OCI-LY7 (cell line): ENCODE measurements at regions not wholly inside any gene's neighbourhood (a gene's known extent, or its start where the extent isn't known, plus 50 kb on each side); places are given as distances from the start of the nearest gene placed in this dataset.

Source experiments
- BruUV-seq: library from RNA; stranded (reverse); fragments of 400-500 nt; replicated peaks from 2 replicates; lab custom pipeline; 2021; lab: Mats Ljungman, UMichigan
- CTCF ChIA-PET: fragments of 300-600 bp; sonication (Branson Sonifier 250); formaldehyde crosslinking; loops from one replicate; lab custom pipeline; 2022; ENCODE audit warnings: antibody characterized with exemption; ENCODE audit not compliant: unreplicated experiment; lab: Charles Lee
- POLR2A ChIA-PET: fragments of 300-600 bp; sonication (Branson Sonifier 250); formaldehyde crosslinking; loops from one replicate; lab custom pipeline; 2022; ENCODE audit warnings: antibody characterized with exemption; lab: Charles Lee
- DNase-seq: peaks from one replicate; pipeline ENCODE4 v3.0.0-alpha.2; 2015; ENCODE audit warnings: low spot score
- H2AFZ ChIP-seq: fragments of 200-600 bp; sonication (generic), shearing (Covaris generic); 2 replicates; pipeline ENCODE4 v1.6.1; 2014; ENCODE audit warnings: mild to moderate bottlenecking, antibody characterized with exemption, low read length, moderate library complexity
- H3K27ac ChIP-seq: fragments of 200-600 bp; sonication (generic); 2 replicates; pipeline ENCODE4 v1.5.1; 2014; ENCODE audit warnings: mixed run types, low read depth, mild to moderate bottlenecking, moderate library complexity, low read length, inconsistent platforms; ENCODE audit not compliant: poor library complexity, severe bottlenecking
- H3K36me3 ChIP-seq: fragments of 200-600 bp; sonication (generic); 2 replicates; pipeline ENCODE4 v1.6.1; 2014; ENCODE audit warnings: mild to moderate bottlenecking, antibody characterized with exemption, low read length, moderate library complexity, mixed read lengths; ENCODE audit not compliant: insufficient read depth
- H3K4me1 ChIP-seq: fragments of 200-600 bp; sonication (generic); 2 replicates; pipeline ENCODE4 v1.5.1; 2014; ENCODE audit warnings: mild to moderate bottlenecking, low read length; ENCODE audit not compliant: insufficient read depth, poor library complexity, severe bottlenecking
- H3K4me2 ChIP-seq: fragments of 200-600 bp; sonication (generic); 2 replicates; pipeline ENCODE4 v1.6.1; 2014; ENCODE audit warnings: mild to moderate bottlenecking, low read length
- H3K4me3 ChIP-seq: fragments of 200-600 bp; sonication (generic); 2 replicates; pipeline ENCODE4 v1.5.1; 2014; ENCODE audit warnings: mild to moderate bottlenecking, low read depth, low read length; ENCODE audit not compliant: poor library complexity, severe bottlenecking
- H3K79me2 ChIP-seq: fragments of 200-600 bp; sonication (generic); 2 replicates; pipeline ENCODE4 v1.6.1; 2016; ENCODE audit warnings: low read depth, mild to moderate bottlenecking, low read length, moderate library complexity, mixed read lengths; ENCODE audit not compliant: insufficient read depth
- H3K9me2 ChIP-seq: fragments of 200-600 bp; sonication (generic); 2 replicates; pipeline ENCODE4 v1.6.1; 2016; ENCODE audit warnings: mild to moderate bottlenecking, low read length, mixed read lengths; ENCODE audit not compliant: insufficient read depth
- H3K9me3 ChIP-seq: fragments of 200-600 bp; sonication (generic); 2 replicates; pipeline ENCODE4 v1.6.1; 2014; ENCODE audit warnings: mild to moderate bottlenecking, mixed run types, low read length, mixed read lengths
- H4K20me1 ChIP-seq: fragments of 200-600 bp; sonication (generic); 2 replicates; pipeline ENCODE4 v1.6.1; 2014; ENCODE audit warnings: mild to moderate bottlenecking, antibody characterized with exemption, low read length, moderate library complexity, mixed read lengths; ENCODE audit not compliant: insufficient read depth
- CTCF ChIP-seq: fragments of 200-600 bp; sonication (generic); conservative IDR thresholded peaks from 2 replicates; pipeline ENCODE4 v1.5.1; 2014; ENCODE audit warnings: mild to moderate bottlenecking, antibody characterized with exemption, low read length, moderate library complexity, mixed read lengths
- EZH2phosphoT487 ChIP-seq: fragments of 200-600 bp; sonication (generic); IDR thresholded peaks from 2 replicates; pipeline ENCODE4 v1.6.1; 2018; ENCODE audit warnings: low read depth, borderline replicate concordance, mild to moderate bottlenecking, mixed run types, antibody characterized with exemption, low read length, moderate library complexity, mixed read lengths
- intact Hi-C: fragments of 100-400 bp; cut with micrococcal nuclease; formaldehyde crosslinking; loops from one replicate; pipeline ENCODE4 v1.10.0; 2022; ENCODE audit not compliant: unreplicated experiment

- no peak overlapping the region for H2AFZ ChIP-seq
- no peaks in the 10 kb centered on the region for H3K79me2 ChIP-seq
- POLR2A ChIA-PET, result no interaction called here
- no peak overlapping the region for H3K4me3 ChIP-seq
- no peaks in the 10 kb centered on the region for H3K9me2 ChIP-seq
- H3K4me2 ChIP-seq, result no peak overlapping the region
- no peak overlapping the region for H3K27ac ChIP-seq
- H3K9me3 ChIP-seq, result no peaks in the 10 kb centered on the region
- H4K20me1 ChIP-seq, result no peaks in the 10 kb centered on the region
- CTCF ChIA-PET, result no interaction called here
- no peak for DNase-seq
- H3K4me1 ChIP-seq, result no peaks in the 10 kb centered on the region
- BruUV-seq, result no TSS peak
- intact Hi-C loops, result no loop called here
- H3K36me3 ChIP-seq, result no peaks in the 10 kb centered on the region
- no peak for TF ChIP-seq EZH2phosphoT487
- no peak for TF ChIP-seq CTCF
Observed at GRCh38 chr20:12051206-12052163, 133.8 kb downstream of the BTBD3 start.

- peak; percentile 0 for DNase-seq
- Histone ChIP-seq H3K4me1 (no peaks in the 10 kb centered on the region), H3K36me3 (no peaks in the 10 kb centered on the region), H3K4me3 (no peak overlapping the region), H3K9me3 (no peaks in the 10 kb centered on the region), H3K79me2 (no peaks in the 10 kb centered on the region), H2AFZ (no peak overlapping the region), H3K27ac (no peak overlapping the region), H3K9me2 (no peaks in the 10 kb centered on the region), H3K4me2 (no peak overlapping the region), H4K20me1 (no peaks in the 10 kb centered on the region)
- no TSS peak for BruUV-seq
- intact Hi-C loops, result no loop called here
- TF ChIP-seq CTCF, result no peak
- no peak for TF ChIP-seq EZH2phosphoT487
- ChIA-PET CTCF (no interaction called here), POLR2A (no interaction called here)
Observed at GRCh38 chr20:12053353-12053752, 135.7 kb downstream of the BTBD3 start.

GRCh38 chr20:12054556-12054955, 136.9 kb downstream of the BTBD3 start:
- no TSS peak for BruUV-seq

More at GRCh38 chr20:12054556-12054955, 136.9 kb downstream of the BTBD3 start:
- intact Hi-C loops, result no loop called here
- Histone ChIP-seq H2AFZ (no peak overlapping the region), H3K79me2 (no peaks in the 10 kb centered on the region), H3K36me3 (no peaks in the 10 kb centered on the region), H3K4me3 (no peak overlapping the region), H3K9me3 (no peaks in the 10 kb centered on the region), H3K9me2 (no peaks in the 10 kb centered on the region), H3K27ac (no peak overlapping the region), H3K4me1 (no peaks in the 10 kb centered on the region), H3K4me2 (no peak overlapping the region), H4K20me1 (no peaks in the 10 kb centered on the region)
- POLR2A ChIA-PET, result no interaction called here
- CTCF ChIA-PET, result no interaction called here
- no peak for TF ChIP-seq EZH2phosphoT487
- TF ChIP-seq CTCF, result no peak
- no peak for DNase-seq
